ENCODE measurements at regions not wholly inside any gene's neighbourhood (a gene's known extent, or its start where the extent isn't known, plus 50 kb on each side); places are given as distances from the start of the nearest gene placed in this dataset.

DNA sequence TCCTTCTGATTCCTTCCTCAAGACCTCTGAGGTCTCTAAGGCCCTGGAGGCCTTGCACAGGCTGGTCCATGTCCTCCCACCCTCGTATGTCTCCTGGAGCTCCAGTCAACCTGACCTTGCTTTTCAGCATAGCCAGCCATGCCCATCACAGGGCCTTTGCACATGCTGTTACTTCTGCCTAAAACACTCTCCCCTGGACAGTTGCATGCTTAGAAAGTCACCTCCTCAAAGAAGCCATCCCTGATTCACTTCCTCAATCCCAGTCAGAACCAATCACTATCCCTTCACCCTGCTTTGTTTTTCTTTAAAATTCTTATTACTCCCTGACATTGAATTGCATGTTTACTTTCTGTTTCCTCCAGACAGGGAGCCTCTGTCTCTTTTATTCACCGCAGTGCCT, 322.1 kb upstream of the CCL2 start:
- TF ChIP-seq EP300 (IDR thresholded peaks at IDR 0.05) (no peak), POLR2A (IDR thresholded peaks at IDR 0.05) (no peak), CTCF (IDR thresholded peaks at IDR 0.05) (no peak), POLR2AphosphoS5 (IDR thresholded peaks at IDR 0.05) (no peak)
- 50 to 73% methylated on average over 2 of the region's 2 CpGs for WGBS, 2 donors
- H3K4me3 ChIP-seq = no peak overlapping the region
- H3K9me3 ChIP-seq = no peaks in the 10 kb centered on the region
- no peak for DNase-seq
- H3K27me3 ChIP-seq = no peaks in the 10 kb centered on the region
- H3K4me1 ChIP-seq = no peaks in the 10 kb centered on the region
- H3K27ac ChIP-seq = no peak overlapping the region
- no peaks in the 10 kb centered on the region for H3K36me3 ChIP-seq
- intact Hi-C loops (cut with DNase I) = no loop called here

- TF ChIP-seq CTCF (IDR thresholded peaks at IDR 0.05) (no peak), POLR2AphosphoS5 (IDR thresholded peaks at IDR 0.05) (no peak), EP300 (IDR thresholded peaks at IDR 0.05) (no peak), POLR2A (IDR thresholded peaks at IDR 0.05) (no peak)
- H3K4me3 ChIP-seq = no peak overlapping the region
- intact Hi-C loops (cut with DNase I) = no loop called here
- H3K9me3 ChIP-seq = no peaks in the 10 kb centered on the region
- H3K36me3 ChIP-seq = no peaks in the 10 kb centered on the region
- no peaks in the 10 kb centered on the region for H3K4me1 ChIP-seq
- no peak overlapping the region for H3K27ac ChIP-seq
- WGBS, 2 donors = 56 to 74% methylated on average over 5 of the region's 5 CpGs
- H3K27me3 ChIP-seq = no peaks in the 10 kb centered on the region
- no peak for DNase-seq
Measured at GRCh38 chr17:33933576-33933975, 321.5 kb upstream of the CCL2 start.

- TF ChIP-seq CTCF (IDR thresholded peaks at IDR 0.05) (no peak), EP300 (IDR thresholded peaks at IDR 0.05) (no peak), POLR2A (IDR thresholded peaks at IDR 0.05) (no peak), POLR2AphosphoS5 (IDR thresholded peaks at IDR 0.05) (no peak)
- H3K27me3 ChIP-seq = no peaks in the 10 kb centered on the region
- H3K4me1 ChIP-seq = no peaks in the 10 kb centered on the region
- H3K9me3 ChIP-seq = no peaks in the 10 kb centered on the region
- WGBS, 2 donors = 91 to 92% methylated on average over 1 of the region's 1 CpG
- DNase-seq = no peak
- intact Hi-C loops (cut with DNase I) = no loop called here
- H3K27ac ChIP-seq = no peak overlapping the region
- no peak overlapping the region for H3K4me3 ChIP-seq
- no peaks in the 10 kb centered on the region for H3K36me3 ChIP-seq
Measured at GRCh38 chr17:33934696-33935095, 320.4 kb upstream of the CCL2 start.

DNA sequence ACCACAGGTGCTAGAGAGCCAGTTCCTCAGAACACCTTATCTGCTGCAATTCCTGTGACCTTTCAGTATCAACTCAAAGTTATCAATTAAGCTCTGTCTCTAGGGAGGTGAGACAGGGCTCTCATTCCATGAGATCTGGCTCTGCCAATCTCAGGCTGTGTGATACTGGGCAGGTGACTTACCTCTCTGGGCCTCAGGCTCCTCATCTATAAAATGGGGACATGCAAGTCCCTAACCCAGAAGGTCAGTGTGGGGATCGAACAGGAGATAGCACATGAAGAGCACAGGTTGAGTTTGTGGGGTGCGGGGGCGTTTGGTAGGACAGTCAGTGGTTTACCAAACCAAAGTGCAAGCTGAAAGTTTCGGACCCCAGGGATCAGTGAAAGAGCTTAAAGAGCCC, 319.3 kb upstream of the CCL2 start:
- H3K9me3 ChIP-seq = no peaks in the 10 kb centered on the region
- H3K36me3 ChIP-seq = no peaks in the 10 kb centered on the region
- TF ChIP-seq CTCF (IDR thresholded peaks at IDR 0.05) (no peak), POLR2AphosphoS5 (IDR thresholded peaks at IDR 0.05) (no peak), POLR2A (IDR thresholded peaks at IDR 0.05) (no peak), EP300 (IDR thresholded peaks at IDR 0.05) (no peak)
- H3K27me3 ChIP-seq = no peaks in the 10 kb centered on the region
- no peak for DNase-seq
- H3K4me3 ChIP-seq = no peak overlapping the region
- intact Hi-C loops (cut with DNase I) = no loop called here
- WGBS, 2 donors = 93 to 94% methylated on average over 4 of the region's 4 CpGs
- peaks cover 0 to 3% (median 1%) of the 10 kb centered on the region in 4 donors for H3K4me1 ChIP-seq
- H3K27ac ChIP-seq = no peak overlapping the region

DNA sequence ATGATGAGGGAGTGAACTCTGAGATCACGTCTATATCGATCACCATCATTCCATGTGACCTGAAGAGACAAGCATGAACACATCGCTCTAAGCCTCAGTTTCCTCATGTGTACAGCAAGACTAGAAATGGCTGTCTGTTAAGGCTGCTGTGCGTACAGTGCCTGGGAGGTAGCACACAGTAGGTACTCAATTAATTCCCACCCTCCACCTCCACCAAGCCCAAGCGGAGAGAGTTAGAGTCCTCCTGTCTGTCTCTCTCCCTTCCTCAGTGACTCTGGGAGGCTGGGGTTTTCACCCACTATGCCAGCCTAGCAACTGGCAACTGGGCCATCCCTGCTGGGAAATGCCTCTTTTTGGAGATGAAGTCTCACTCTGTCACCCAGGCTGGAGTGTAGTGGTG, 318.3 kb upstream of the CCL2 start:
- WGBS, 2 donors = 91 to 95% methylated on average over 5 of the region's 5 CpGs
- H3K27me3 ChIP-seq = no peaks in the 10 kb centered on the region
- DNase-seq = no peak
- H3K27ac ChIP-seq = no peak overlapping the region
- H3K4me3 ChIP-seq = no peak overlapping the region
- no peaks in the 10 kb centered on the region for H3K36me3 ChIP-seq
- intact Hi-C loops (cut with DNase I) = no loop called here
- peaks cover 0 to 8% (median 3%) of the 10 kb centered on the region in 4 donors for H3K4me1 ChIP-seq
- no peaks in the 10 kb centered on the region for H3K9me3 ChIP-seq
- no peak for TF ChIP-seq POLR2A (IDR thresholded peaks at IDR 0.05)
- no peak for TF ChIP-seq POLR2AphosphoS5 (IDR thresholded peaks at IDR 0.05)
- TF ChIP-seq EP300 (IDR thresholded peaks at IDR 0.05) = no peak
- TF ChIP-seq CTCF (IDR thresholded peaks at IDR 0.05) = no peak
